ENCODE measurements at regions not wholly inside any gene's neighbourhood (a gene's known extent, or its start where the extent isn't known, plus 50 kb on each side); places are given as distances from the start of the nearest gene placed in this dataset.
"Not testable (repeated sequence)": the region's sequence is repeated elsewhere in the genome, so short reads cannot be mapped to it uniquely, and the experiment has no call there.

GRCh38 chr5:126055348-126055729 lies 367.9 kb upstream of the GRAMD2B start:
- Histone ChIP-seq H3K36me3 (no peaks in the 10 kb centered on the region), H3K27ac (no peak overlapping the region), H3K27me3 (no peaks in the 10 kb centered on the region), H3K4me3 (no peak overlapping the region), H3K9me3 (peaks cover 0 to 3% of the 10 kb centered on the region in 2 donors), H3K4me1 (no peaks in the 10 kb centered on the region)
- TF ChIP-seq POLR2A (IDR thresholded peaks at IDR 0.05), result no peak
- DNase-seq, result no peak
- 69 to 76% methylated on average over 2 of the region's 2 CpGs for WGBS, 2 donors (ENCODE audit: low coverage in 1 of 2)
- in situ Hi-C loops (cut with MboI; ENCODE audit: low pct_ligation_motif_present in 1 of 4, low pct_unique_long_range_greater_than_20kb in 1 of 4, low sequenced_read_pairs in 3 of 4), result no loop called here
- intact Hi-C loops (cut with DNase I; ENCODE audit: low total_unique reads), result no loop called here

GRCh38 chr5:126056352-126056751 lies 366.9 kb upstream of the GRAMD2B start:
- Histone ChIP-seq H3K9me3 (peaks cover 0 to 3% of the 10 kb centered on the region in 2 donors), H3K4me1 (no peaks in the 10 kb centered on the region), H3K4me3 (no peak overlapping the region), H3K27me3 (no peaks in the 10 kb centered on the region), H3K36me3 (no peaks in the 10 kb centered on the region), H3K27ac (no peak overlapping the region)
- intact Hi-C loops (cut with DNase I; ENCODE audit: low total_unique reads), result no loop called here
- no peak for TF ChIP-seq POLR2AphosphoS5 (IDR thresholded peaks at IDR 0.05)
- TF ChIP-seq CTCF (IDR thresholded peaks at IDR 0.05), result no peak
- no peak for TF ChIP-seq EP300 (IDR thresholded peaks at IDR 0.05; ENCODE audit: low read depth)
- no peak for TF ChIP-seq POLR2A (IDR thresholded peaks at IDR 0.05)
- WGBS, 2 donors (ENCODE audit: low coverage in 1 of 2), result 81 to 86% methylated on average over 1 of the region's 1 CpG
- in situ Hi-C loops (cut with MboI; ENCODE audit: low pct_ligation_motif_present in 1 of 4, low pct_unique_long_range_greater_than_20kb in 1 of 4, low sequenced_read_pairs in 3 of 4), result no loop called here
- no peak for DNase-seq

GRCh38 chr5:126056851-126057622 lies 366.2 kb upstream of the GRAMD2B start:
- intact Hi-C loops (cut with DNase I; ENCODE audit: low total_unique reads) (no loop called here), in situ Hi-C loops (cut with MboI; ENCODE audit: low pct_ligation_motif_present in 1 of 4, low pct_unique_long_range_greater_than_20kb in 1 of 4, low sequenced_read_pairs in 3 of 4) (no loop called here)
- DNase-seq, result no peak
- Histone ChIP-seq H3K27ac (no peak overlapping the region), H3K36me3 (no peaks in the 10 kb centered on the region), H3K4me1 (no peaks in the 10 kb centered on the region), H3K9me3 (peaks cover 0 to 3% of the 10 kb centered on the region in 2 donors), H3K27me3 (no peaks in the 10 kb centered on the region), H3K4me3 (no peak overlapping the region)
- TF ChIP-seq EP300 (IDR thresholded peaks at IDR 0.05; ENCODE audit: low read depth) (no peak), POLR2AphosphoS5 (IDR thresholded peaks at IDR 0.05) (no peak), POLR2A (IDR thresholded peaks at IDR 0.05) (no peak), CTCF (IDR thresholded peaks at IDR 0.05) (no peak)
- 60 to 79% methylated on average over 4 to 13 of the region's 13 CpGs for WGBS, 2 donors (ENCODE audit: low coverage in 1 of 2)

- H3K27me3 ChIP-seq; H3K4me1 ChIP-seq; H3K9me3 ChIP-seq; H3K4me3 ChIP-seq; in situ Hi-C loops (cut with MboI; ENCODE audit: low pct_ligation_motif_present in 1 of 4, low pct_unique_long_range_greater_than_20kb in 1 of 4, low sequenced_read_pairs in 3 of 4); DNase-seq; H3K36me3 ChIP-seq; H3K27ac ChIP-seq; intact Hi-C loops (cut with DNase I; ENCODE audit: low total_unique reads): not testable (repeated sequence)
- 92% methylated on average over 5 of the region's 5 CpGs; no CpG with 5 or more reads in 1 of the 2 donors for WGBS, 2 donors (ENCODE audit: low coverage in 1 of 2)
These were observed 364.8 kb upstream of the GRAMD2B start for GRCh38 chr5:126058392-126058791.

GRCh38 chr5:126062398-126063221 lies 360.6 kb upstream of the GRAMD2B start:
- in situ Hi-C loops (cut with MboI; ENCODE audit: low pct_ligation_motif_present in 1 of 4, low pct_unique_long_range_greater_than_20kb in 1 of 4, low sequenced_read_pairs in 3 of 4), result no loop called here
- Histone ChIP-seq H3K4me1 (no peaks in the 10 kb centered on the region), H3K9me3 (peaks cover 0 to 3% of the 10 kb centered on the region in 2 donors), H3K27ac (no peak overlapping the region), H3K27me3 (no peaks in the 10 kb centered on the region), H3K4me3 (no peak overlapping the region), H3K36me3 (no peaks in the 10 kb centered on the region)
- DNase-seq, result no peak
- intact Hi-C loops (cut with DNase I; ENCODE audit: low total_unique reads), result no loop called here
- TF ChIP-seq EP300 (IDR thresholded peaks at IDR 0.05; ENCODE audit: low read depth) (no peak), POLR2A (IDR thresholded peaks at IDR 0.05) (no peak), POLR2AphosphoS5 (IDR thresholded peaks at IDR 0.05) (no peak), CTCF (IDR thresholded peaks at IDR 0.05) (no peak)
- 0% methylated on average over 1 of the region's 1 CpG for WGBS, 2 donors (ENCODE audit: low coverage in 1 of 2)
